Psoas muscle (tissue), 7 donors: ENCODE measurements at regions not wholly inside any gene's neighbourhood (a gene's known extent, or its start where the extent isn't known, plus 50 kb on each side); places are given as distances from the start of the nearest gene placed in this dataset.
"Not testable (repeated sequence)": the region's sequence is repeated elsewhere in the genome, so short reads cannot be mapped to it uniquely, and the experiment has no call there.

Experiments
- ATAC-seq, 4 donors: fragments of 200-7000 bp; cut with Tn5 transposase; one replicate each; pipeline ENCODE4 v1.9.1; 2020; ENCODE audit warnings: moderate library complexity in 3 of 4, mild to moderate bottlenecking in 2 of 4
- DNase-seq, 2 donors: peaks; one replicate each; pipeline ENCODE4 v3.0.0-alpha.2; 2020
- H3K27ac ChIP-seq: fragments of 200-600 bp; one replicate; pipeline ENCODE4 v1.8.0; 2022
- H3K27me3 ChIP-seq, 3 donors: fragments of 200-600 bp in 1 of 3; one replicate each; pipeline versions ENCODE4 v1.6.1 to v1.8.0; 2013 to 2022; ENCODE audit warnings: low read length in 2 of 3, mild to moderate bottlenecking in 2 of 3, moderate library complexity in 1 of 3; ENCODE audit not compliant: insufficient read depth in 3 of 3
- H3K36me3 ChIP-seq, 2 donors: fragments of 200-600 bp in 1 of 2; one replicate each; pipeline versions ENCODE4 v1.6.1 to v1.8.0; 2013 to 2022; ENCODE audit warnings: low read depth in 1 of 2, mild to moderate bottlenecking in 1 of 2, moderate library complexity in 1 of 2; ENCODE audit not compliant: insufficient read depth in 1 of 2
- H3K4me1 ChIP-seq: fragments of 200-600 bp; one replicate; pipeline ENCODE4 v1.8.0; 2022
- H3K4me3 ChIP-seq: fragments of 200-600 bp; one replicate; pipeline ENCODE4 v1.8.0; 2022; ENCODE audit warnings: mild to moderate bottlenecking
- H3K9me3 ChIP-seq: fragments of 200-600 bp; one replicate; pipeline ENCODE4 v1.8.0; 2022
- CTCF ChIP-seq: fragments of 200-600 bp; IDR thresholded peaks from one replicate; pipeline ENCODE4 v1.8.0; 2022; ENCODE audit warnings: antibody characterized with exemption
- WGBS, 3 donors: extraction: QIAGEN DNeasy Blood & Tissue Kit; methylation state at CpG; one replicate each; pipeline versions ENCODE4 v1.1.6 to v1.1.7; 2013; 5-methylcytosine and 5-hydroxymethylcytosine counted together
- intact Hi-C, 2 donors: fragments of 100-400 bp; cut with DNase I; formaldehyde crosslinking; loops; one replicate each; pipeline versions ENCODE4 v1.11.0 to v1.14.2; 2022
- donor health status: healthy with polysubstance abuse.
- donor health status: DM: no; HTN: no; CAD: no; lungs with moderate emphysema.
- donor health status: Bipolar disorder and iron deficiency.
- donor health status: healthy.
- donor health status: DM: yes; HTN: yes; CAD: no.
- donor health status: DM: no; HTN: no; CAD: no.
- donor health status: DM: yes; HTN: yes; CAD: no.

GRCh38 chr6:82118150-82118562 lies 129.4 kb downstream of the IBTK start:
- H3K36me3 ChIP-seq = no peaks in the 10 kb centered on the region
- H3K27me3 ChIP-seq = no peaks in the 10 kb centered on the region
- H3K9me3 ChIP-seq = no peaks in the 10 kb centered on the region
- no peak for TF ChIP-seq CTCF
- ATAC-seq (no peak), DNase-seq (no peak)
- intact Hi-C loops = no loop called here
- H3K27ac ChIP-seq = no peak overlapping the region
- H3K4me1 ChIP-seq = no peaks in the 10 kb centered on the region
- no peak overlapping the region for H3K4me3 ChIP-seq
- 35 to 54% (median 38%) methylated on average over 3 of the region's 3 CpGs for WGBS, 3 donors

- Histone ChIP-seq H3K4me1 (no peaks in the 10 kb centered on the region), H3K36me3 (no peaks in the 10 kb centered on the region), H3K27me3 (no peaks in the 10 kb centered on the region), H3K27ac (no peak overlapping the region), H3K4me3 (no peak overlapping the region), H3K9me3 (peaks cover 8% of the 10 kb centered on the region)
- 82 to 90% (median 87%) methylated on average over 3 of the region's 3 CpGs for WGBS, 3 donors
- TF ChIP-seq CTCF = no peak
- ATAC-seq (no peak), DNase-seq (no peak)
- intact Hi-C loops = no loop called here
Measured at GRCh38 chr6:82114748-82115147, 132.8 kb downstream of the IBTK start.

GRCh38 chr6:82113231-82113630 lies 134.3 kb downstream of the IBTK start:
- H3K9me3 ChIP-seq = peaks cover 20% of the 10 kb centered on the region
- 73 to 82% (median 76%) methylated on average over 3 of the region's 3 CpGs for WGBS, 3 donors
- no peak overlapping the region for H3K27ac ChIP-seq
- no peak for TF ChIP-seq CTCF
- intact Hi-C loops = no loop called here
- no peaks in the 10 kb centered on the region for H3K27me3 ChIP-seq
- no peaks in the 10 kb centered on the region for H3K36me3 ChIP-seq
- no peak for ATAC-seq
- no peak overlapping the region for H3K4me3 ChIP-seq
- H3K4me1 ChIP-seq = no peaks in the 10 kb centered on the region
- DNase-seq = no peak

GRCh38 chr6:82111818-82112217 lies 135.7 kb downstream of the IBTK start:
- intact Hi-C loops = no loop called here
- TF ChIP-seq CTCF = no peak
- Histone ChIP-seq H3K27me3 (no peaks in the 10 kb centered on the region), H3K9me3 (peaks cover 20% of the 10 kb centered on the region), H3K36me3 (no peaks in the 10 kb centered on the region), H3K4me1 (no peaks in the 10 kb centered on the region), H3K27ac (no peak overlapping the region), H3K4me3 (no peak overlapping the region)
- no peak for ATAC-seq
- DNase-seq = no peak

GRCh38 chr6:82111114-82111513 lies 136.4 kb downstream of the IBTK start:
- Histone ChIP-seq H3K36me3 (no peaks in the 10 kb centered on the region), H3K4me1 (no peaks in the 10 kb centered on the region), H3K27ac (no peak overlapping the region), H3K4me3 (no peak overlapping the region), H3K27me3 (no peaks in the 10 kb centered on the region), H3K9me3 (peaks cover 20% of the 10 kb centered on the region)
- DNase-seq (no peak), ATAC-seq (no peak)
- intact Hi-C loops = no loop called here
- TF ChIP-seq CTCF = no peak

GRCh38 chr6:82103171-82103570 lies 144.4 kb downstream of the IBTK start:
- DNase-seq, H3K27me3 ChIP-seq, H3K36me3 ChIP-seq, H3K27ac ChIP-seq, H3K9me3 ChIP-seq, intact Hi-C loops, H3K4me3 ChIP-seq, H3K4me1 ChIP-seq, ATAC-seq: not testable (repeated sequence)
- 78 to 91% (median 87%) methylated on average over 3 of the region's 3 CpGs for WGBS, 3 donors

GRCh38 chr6:82101374-82102114 lies 146.0 kb downstream of the IBTK start:
- H3K36me3 ChIP-seq, H3K27me3 ChIP-seq, H3K27ac ChIP-seq, intact Hi-C loops, ATAC-seq, H3K9me3 ChIP-seq, H3K4me1 ChIP-seq, DNase-seq, H3K4me3 ChIP-seq: not testable (repeated sequence)
- 62 to 73% (median 70%) methylated on average over 18 to 23 of the region's 23 CpGs for WGBS, 3 donors
